ENCODE measurements at regions not wholly inside any gene's neighbourhood (a gene's known extent, or its start where the extent isn't known, plus 50 kb on each side); places are given as distances from the start of the nearest gene placed in this dataset.
"Not testable (repeated sequence)": the region's sequence is repeated elsewhere in the genome, so short reads cannot be mapped to it uniquely, and the experiment has no call there.

DNA sequence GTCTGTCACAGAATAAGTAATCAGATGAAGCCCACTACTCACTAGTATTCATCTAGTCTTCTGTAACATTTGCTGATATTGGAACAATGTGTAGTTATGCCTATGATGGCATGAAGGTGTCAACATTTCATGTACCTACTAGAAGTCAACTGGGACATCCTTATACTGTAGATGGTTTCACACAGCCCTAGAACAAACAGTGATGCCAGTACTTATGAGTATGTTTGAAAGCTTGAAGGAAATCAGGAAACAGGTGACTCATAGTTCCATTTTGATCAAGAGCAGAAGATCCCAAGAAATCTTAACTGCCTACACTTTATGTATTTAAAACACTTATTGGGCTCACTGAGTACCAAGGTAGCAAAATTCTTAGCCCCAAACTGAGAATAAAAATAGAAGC, 1519.6 kb downstream of the REEP3 start:
- Histone ChIP-seq H3K27me3 (no peaks in the 10 kb centered on the region), H3K36me3 (no peaks in the 10 kb centered on the region), H3K27ac (no peak overlapping the region), H3K4me1 (no peaks in the 10 kb centered on the region), H3K4me3 (no peak overlapping the region), H3K9me3 (no peaks in the 10 kb centered on the region)
- no peak for TF ChIP-seq CTCF (IDR thresholded peaks at IDR 0.05)
- DNase-seq (ENCODE audit: low spot score), result no peak

DNA sequence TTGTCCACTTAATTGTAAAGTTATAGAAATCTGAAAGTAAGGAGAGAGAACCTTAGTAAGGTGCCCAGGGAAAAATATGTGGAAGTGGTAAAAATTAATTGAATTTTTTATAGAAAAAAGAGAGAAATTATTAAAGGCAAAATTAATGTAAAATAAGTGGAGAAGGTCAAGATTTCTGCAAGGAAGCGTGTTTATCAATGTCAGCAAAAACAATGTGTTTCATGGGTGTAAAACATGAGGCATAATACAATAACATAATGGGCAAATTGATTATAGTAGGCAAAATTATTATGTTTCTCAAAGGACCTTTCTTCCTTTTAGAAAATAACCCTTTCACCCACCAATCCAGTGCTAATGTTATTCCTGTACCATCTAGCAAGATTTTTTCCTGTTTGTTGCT, 1520.1 kb downstream of the REEP3 start:
- TF ChIP-seq CTCF (IDR thresholded peaks at IDR 0.05), result no peak

DNA sequence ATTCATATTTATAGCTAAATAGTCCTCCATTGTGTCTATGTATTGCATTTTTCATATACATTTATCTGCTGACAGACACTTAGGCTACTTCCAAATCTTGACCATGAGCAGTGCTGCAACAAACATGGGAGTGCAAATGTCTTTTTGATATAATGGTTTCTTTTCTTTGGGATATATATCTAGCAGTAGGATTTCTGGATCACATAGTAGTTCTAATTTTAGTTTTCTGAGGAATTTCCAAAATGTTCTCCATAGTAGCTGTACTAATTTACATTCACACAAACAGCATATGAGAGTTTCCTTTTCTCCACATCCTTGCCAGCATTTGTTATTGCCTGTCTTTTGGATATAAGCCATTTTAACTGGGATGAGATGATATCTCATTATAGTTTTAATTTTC, 1521.3 kb downstream of the REEP3 start:
- TF ChIP-seq CTCF (IDR thresholded peaks at IDR 0.05), result no peak
- Histone ChIP-seq H3K4me1 (no peaks in the 10 kb centered on the region), H3K27me3 (no peaks in the 10 kb centered on the region), H3K4me3 (no peak overlapping the region), H3K27ac (no peak overlapping the region), H3K9me3 (no peaks in the 10 kb centered on the region), H3K36me3 (no peaks in the 10 kb centered on the region)
- DNase-seq (ENCODE audit: low spot score), result no peak

More for the DNA sequence above, 1520.1 kb downstream of the REEP3 start:
- Histone ChIP-seq H3K27ac (no peak overlapping the region), H3K4me3 (no peak overlapping the region), H3K27me3 (no peaks in the 10 kb centered on the region), H3K9me3 (no peaks in the 10 kb centered on the region), H3K4me1 (no peaks in the 10 kb centered on the region), H3K36me3 (no peaks in the 10 kb centered on the region)
- no peak for DNase-seq (ENCODE audit: low spot score)

GRCh38 chr10:65046831-65047230, 1525.6 kb downstream of the REEP3 start:
- H3K27me3 ChIP-seq, result no peaks in the 10 kb centered on the region
- H3K27ac ChIP-seq, result no peak overlapping the region
- H3K4me1 ChIP-seq, result no peaks in the 10 kb centered on the region
- no peak overlapping the region for H3K4me3 ChIP-seq
- H3K9me3 ChIP-seq, result no peaks in the 10 kb centered on the region
- no peak for TF ChIP-seq CTCF (IDR thresholded peaks at IDR 0.05)
- H3K36me3 ChIP-seq, result no peaks in the 10 kb centered on the region
- DNase-seq (ENCODE audit: low spot score), result no peak

- not testable (repeated sequence) for H3K27ac ChIP-seq; H3K36me3 ChIP-seq; DNase-seq (ENCODE audit: low spot score); H3K4me1 ChIP-seq; H3K27me3 ChIP-seq; H3K9me3 ChIP-seq; H3K4me3 ChIP-seq
Measured at GRCh38 chr10:65052111-65052510, 1530.9 kb downstream of the REEP3 start.

DNA sequence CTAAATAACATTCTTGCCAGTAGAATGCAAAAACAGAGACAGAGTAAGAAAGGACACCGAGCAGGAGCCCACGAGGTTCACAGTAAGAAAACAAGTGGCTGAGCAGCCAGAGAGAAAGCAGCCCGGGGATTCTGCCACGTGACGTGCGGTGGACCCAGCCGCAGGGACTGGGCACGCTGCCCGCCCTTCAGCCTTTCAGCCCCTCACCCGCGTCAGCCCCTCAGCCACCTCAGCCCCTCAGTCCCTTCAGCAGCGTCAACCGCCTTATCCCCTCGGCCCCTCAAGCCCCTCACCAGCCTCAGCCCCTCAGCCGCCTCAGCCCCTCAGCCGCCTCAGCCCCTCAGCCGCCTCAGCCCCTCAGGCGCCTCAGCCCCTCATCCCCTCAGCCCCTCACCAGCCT, 1532.2 kb downstream of the REEP3 start:
- not testable (repeated sequence) for H3K4me3 ChIP-seq; H3K9me3 ChIP-seq; DNase-seq (ENCODE audit: low spot score); H3K27ac ChIP-seq; H3K4me1 ChIP-seq; H3K36me3 ChIP-seq; H3K27me3 ChIP-seq

GRCh38 chr10:65053831-65054351, 1532.7 kb downstream of the REEP3 start:
- not testable (repeated sequence) for H3K36me3 ChIP-seq; H3K4me1 ChIP-seq; DNase-seq (ENCODE audit: low spot score); H3K9me3 ChIP-seq; H3K4me3 ChIP-seq; H3K27me3 ChIP-seq; H3K27ac ChIP-seq

GRCh38 chr10:65054701-65055100, 1533.5 kb downstream of the REEP3 start:
- not testable (repeated sequence) for H3K4me3 ChIP-seq; DNase-seq (ENCODE audit: low spot score); H3K9me3 ChIP-seq; H3K4me1 ChIP-seq; H3K27me3 ChIP-seq; H3K27ac ChIP-seq; H3K36me3 ChIP-seq
